NCI-H446 treated with DMSO at 0.1 percent for 48 hours (cell line): ENCODE measurements at regions not wholly inside any gene's neighbourhood (a gene's known extent, or its start where the extent isn't known, plus 50 kb on each side); places are given as distances from the start of the nearest gene placed in this dataset.
"Not testable (repeated sequence)": the region's sequence is repeated elsewhere in the genome, so short reads cannot be mapped to it uniquely, and the experiment has no call there.

Source experiments
- DNase-seq: peaks from one replicate; lab custom pipeline; 2025; lab: John Stamatoyannopoulos, UW

GRCh38 chr4:100340512-100341485 lies 150.5 kb upstream of the DDIT4L start:
- DNase-seq: peak; percentile 58

DNA sequence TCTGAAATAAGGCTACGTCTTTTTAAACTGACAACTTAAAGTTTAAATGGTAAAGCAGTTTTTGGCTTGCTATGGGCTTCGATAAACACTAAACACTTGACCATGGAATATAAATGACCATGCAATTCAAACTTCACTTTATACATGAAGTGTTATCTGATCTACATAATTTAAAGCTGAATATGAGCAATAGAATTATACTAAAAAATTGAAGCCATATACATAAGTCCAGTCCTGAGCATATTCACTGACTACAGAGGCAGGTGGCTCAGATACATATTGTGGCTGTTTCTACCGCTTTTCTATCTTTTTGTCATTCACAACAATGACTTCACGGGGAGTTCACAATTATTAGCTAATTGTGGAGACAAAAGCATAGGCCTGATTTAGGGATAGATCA lies 149.6 kb upstream of the DDIT4L start:
- no peak for DNase-seq

DNA sequence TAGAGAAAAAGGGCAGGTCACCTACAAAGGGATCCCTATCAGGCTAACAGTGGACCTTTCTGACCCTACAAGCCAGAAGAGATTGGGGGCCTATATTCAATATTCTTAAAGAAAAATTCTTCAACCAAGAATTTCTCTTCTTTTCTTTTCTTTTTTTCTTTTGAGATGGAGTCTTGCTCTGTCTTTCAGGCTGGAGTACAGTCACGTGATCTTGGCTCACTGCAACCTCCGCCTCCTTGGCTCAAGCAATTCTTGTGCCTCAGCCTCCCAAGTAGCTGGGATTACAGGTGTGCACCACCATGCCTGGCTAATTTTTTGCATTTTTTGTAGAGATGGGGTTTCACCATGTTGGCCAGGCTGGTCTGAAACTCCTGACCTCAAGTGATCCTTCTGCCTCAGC lies 143.2 kb upstream of the DDIT4L start:
- DNase-seq: not testable (repeated sequence)

GRCh38 chr4:100317032-100317864 lies 127.0 kb upstream of the DDIT4L start:
- DNase-seq: peak; percentile 87

GRCh38 chr4:100314057-100314456 lies 123.8 kb upstream of the DDIT4L start:
- DNase-seq: no peak

DNA sequence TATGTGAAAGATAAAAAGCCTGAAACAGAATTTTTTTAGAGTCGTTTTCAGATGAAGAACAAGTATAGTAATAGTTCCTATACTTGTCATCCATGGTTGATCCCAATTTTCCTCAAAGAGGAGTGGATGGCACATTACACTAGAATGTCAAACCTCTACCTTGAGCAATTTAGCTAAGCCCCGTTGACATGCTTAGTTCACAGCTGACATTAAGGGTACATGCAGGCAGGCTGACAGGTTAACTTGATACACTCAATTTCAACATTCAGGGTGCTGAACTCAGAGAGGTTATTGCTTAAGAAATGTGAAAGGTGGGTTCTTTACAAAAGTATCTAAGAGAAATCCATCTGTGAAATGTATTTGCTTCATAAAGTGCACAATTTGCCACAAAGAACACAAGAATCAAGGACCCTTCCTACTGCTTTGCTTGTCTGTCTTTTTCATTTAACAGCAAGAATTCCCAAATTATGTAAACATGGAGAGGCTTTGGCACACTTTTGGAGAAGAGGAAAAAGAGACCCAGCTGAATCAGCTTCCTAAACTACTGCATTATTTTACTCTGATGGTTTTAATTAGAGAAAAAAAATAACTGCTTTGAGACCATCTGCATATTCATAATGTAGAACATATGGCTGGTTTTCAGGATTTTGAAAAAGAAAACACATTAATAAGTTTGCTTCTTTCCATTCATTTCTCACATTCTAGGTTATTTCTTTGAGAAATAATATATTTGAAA lies 122.5 kb upstream of the DDIT4L start:
- DNase-seq: no peak

DNA sequence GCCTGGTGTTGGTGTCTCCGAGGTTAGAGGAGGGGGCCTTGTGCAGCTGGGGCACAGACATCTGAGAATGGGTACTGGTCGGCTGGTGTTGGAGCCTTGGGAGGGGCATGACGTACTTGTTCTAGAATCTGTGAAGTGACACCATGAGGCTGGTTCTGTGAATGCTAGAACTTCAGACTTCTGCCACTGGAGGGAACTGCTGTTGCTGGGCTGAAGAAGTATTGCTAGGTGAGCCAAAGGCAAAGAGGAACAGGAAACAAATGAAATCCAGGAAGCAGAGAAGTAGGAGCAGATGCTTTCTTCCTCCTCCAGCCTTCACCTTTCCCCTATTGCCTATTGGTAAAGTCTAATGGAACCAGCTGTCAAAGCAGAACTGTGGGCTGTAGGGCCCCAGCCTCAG lies 120.9 kb upstream of the DDIT4L start:
- no peak for DNase-seq

DNA sequence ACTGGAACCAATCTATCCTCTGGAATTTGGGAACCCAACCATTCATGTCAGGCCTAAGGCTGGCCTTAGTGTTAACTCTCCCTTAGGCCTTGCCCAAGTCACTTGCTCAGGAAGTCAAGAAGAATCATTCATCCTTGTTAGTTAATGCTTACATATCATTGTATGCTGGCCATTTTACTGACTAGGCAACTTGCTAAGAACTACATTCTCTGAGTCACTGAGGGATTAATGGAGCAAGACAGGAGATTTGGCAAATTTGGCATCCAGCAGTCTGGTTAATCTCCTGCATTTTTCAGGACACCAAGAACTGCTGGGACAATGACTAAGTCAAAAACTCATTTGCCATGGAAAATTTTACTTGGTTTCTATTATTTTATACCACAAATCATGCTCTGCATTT lies 115.8 kb upstream of the DDIT4L start:
- DNase-seq: no peak

DNA sequence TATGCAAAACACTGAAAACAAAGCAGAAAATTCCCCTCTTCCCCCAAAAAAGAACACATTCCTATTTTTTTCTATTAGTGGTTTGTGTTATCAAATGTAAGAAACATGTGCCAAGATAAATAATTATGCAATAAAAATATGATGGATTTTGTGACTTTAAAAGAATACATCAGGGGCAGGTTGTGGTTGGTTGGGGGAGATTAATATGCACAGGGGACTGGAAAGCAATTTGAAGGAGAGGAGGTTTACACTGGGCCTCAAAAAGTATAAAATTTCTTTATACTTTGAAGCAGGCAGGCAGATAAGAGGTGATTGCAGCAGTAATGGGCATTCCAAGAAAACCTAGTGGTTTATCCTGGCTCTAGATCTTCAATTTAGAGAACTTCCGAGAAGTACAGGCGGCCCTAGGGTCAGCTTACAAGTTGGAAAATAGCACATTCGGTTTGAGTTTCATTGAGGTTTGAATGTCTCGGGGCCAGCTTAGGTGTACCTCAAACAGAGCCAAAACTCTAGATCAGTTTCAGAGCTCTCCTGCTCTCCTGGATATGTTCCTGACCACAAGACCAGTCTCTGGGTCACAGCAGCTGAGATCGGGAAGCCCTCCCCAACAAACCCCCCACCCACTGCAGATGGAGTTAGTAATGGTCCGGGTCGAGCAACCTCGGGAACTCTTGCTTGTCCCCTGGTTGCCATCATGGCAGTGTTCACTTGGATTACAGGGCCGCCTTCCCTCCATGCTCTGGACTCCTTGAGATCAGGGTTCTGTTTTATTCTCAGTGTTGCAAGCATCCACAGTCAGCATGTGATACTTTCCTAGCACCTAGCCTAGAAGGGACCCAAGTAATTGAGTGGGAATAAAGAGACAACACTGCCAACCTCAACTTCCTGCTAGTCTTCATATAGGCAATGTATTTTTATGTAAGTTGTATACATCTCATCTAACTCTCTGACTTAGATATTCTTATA lies 112.1 kb upstream of the DDIT4L start:
- no peak for DNase-seq

DNA sequence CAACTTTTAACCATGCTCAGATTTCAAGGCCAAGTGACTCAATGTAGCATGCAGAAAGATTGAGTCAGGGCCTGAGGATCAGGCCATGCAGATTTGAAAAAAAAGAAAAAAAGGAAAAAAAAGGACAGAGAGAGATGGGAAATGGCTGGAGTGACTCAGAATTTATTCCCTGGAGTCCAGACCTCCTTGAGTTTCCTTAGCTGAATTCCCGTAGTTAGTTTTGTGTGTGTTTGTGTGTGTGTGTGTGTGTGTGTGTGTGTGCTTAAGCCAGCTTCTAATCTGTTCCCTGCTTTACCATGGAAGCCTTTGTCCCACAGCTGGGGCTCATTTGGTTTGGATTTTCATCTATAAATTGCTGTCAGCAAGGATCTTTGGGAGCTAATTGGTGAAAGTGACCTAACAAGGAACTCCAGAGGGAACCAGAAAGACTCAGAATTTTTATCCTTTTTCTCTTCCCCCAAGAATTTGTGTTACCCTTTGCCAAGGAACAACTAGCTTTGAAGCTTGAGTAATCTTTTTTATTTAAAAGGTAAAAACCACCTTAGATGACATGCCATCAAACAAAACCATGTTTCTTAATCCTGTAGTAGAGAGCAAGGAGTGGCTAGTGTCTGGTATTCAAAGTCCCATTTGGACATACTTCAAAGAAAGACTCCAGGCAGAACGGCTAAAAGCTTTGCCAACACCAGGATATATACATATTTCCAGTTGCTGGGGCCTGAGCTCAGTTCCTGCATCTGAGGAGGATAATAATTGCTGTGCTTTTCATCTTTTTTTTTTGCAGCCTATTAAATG lies 109.0 kb upstream of the DDIT4L start:
- DNase-seq: no peak

GRCh38 chr4:100295792-100296191 lies 105.5 kb upstream of the DDIT4L start:
- no peak for DNase-seq

DNA sequence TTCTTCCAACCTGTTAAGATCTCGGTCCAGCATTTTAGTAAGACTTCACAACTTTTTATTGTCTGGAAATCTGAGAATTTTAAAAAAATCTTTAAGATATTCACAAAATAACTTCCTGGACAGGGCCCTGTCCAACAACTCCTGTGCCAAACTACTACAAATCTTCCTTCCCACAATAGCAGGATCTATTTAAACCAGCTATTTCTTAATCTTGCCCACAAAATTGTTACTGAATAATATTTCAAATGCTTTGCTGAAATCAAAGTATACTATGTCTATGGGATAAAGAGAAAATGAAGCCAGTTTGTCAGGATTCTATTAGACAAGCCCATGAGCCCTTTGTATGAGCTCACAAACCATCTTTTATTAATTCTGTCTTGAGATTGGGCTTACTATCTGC lies 104.1 kb upstream of the DDIT4L start:
- no peak for DNase-seq

GRCh38 chr4:100290585-100290984 lies 100.3 kb upstream of the DDIT4L start:
- DNase-seq: no peak

GRCh38 chr4:100289946-100290345 lies 99.7 kb upstream of the DDIT4L start:
- no peak for DNase-seq

- no peak for DNase-seq
These were observed 99.2 kb upstream of the DDIT4L start for GRCh38 chr4:100289530-100289888.

- DNase-seq: no peak
These were observed 98.7 kb upstream of the DDIT4L start for GRCh38 chr4:100288811-100289529.

- DNase-seq: no peak
These were observed 97.9 kb upstream of the DDIT4L start for GRCh38 chr4:100288161-100288560.

- no peak for DNase-seq
These were observed 97.3 kb upstream of the DDIT4L start for GRCh38 chr4:100287534-100287933.

DNA sequence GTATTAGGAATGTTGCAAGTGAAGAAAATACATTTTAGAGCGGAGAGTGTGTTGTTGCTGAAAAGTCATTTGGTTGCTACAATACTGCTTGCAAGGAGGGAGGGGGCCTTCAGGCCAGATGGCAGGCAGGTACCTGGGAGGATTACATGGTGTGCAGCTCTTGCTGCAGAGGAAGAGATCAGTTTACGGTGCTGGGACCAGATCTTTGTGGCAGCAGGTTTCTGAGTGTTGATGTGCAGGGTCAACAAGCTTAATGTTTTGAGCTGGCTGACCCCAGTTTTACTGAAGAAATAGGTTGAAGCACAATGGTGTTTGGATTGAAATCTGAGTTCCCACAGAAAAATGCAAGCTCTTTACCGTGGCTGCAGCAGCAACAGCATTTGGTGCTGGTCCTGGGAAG lies 96.4 kb upstream of the DDIT4L start:
- DNase-seq: no peak

- DNase-seq: no peak
These were observed 94.9 kb upstream of the DDIT4L start for GRCh38 chr4:100285121-100285520.
